ENCODE measurements at regions not wholly inside any gene's neighbourhood (a gene's known extent, or its start where the extent isn't known, plus 50 kb on each side); places are given as distances from the start of the nearest gene placed in this dataset.

GRCh38 chr10:63749915-63750314 is 228.7 kb downstream of the REEP3 start:
- no peak for DNase-seq

GRCh38 chr10:63751836-63752235 is 230.6 kb downstream of the REEP3 start:
- DNase-seq = no peak

- no peak for DNase-seq
Observed at GRCh38 chr10:63752318-63752717, 231.1 kb downstream of the REEP3 start.

GRCh38 chr10:63753808-63754207 is 232.6 kb downstream of the REEP3 start:
- no peak for DNase-seq

- DNase-seq = no peak
Observed at GRCh38 chr10:63755441-63755840, 234.2 kb downstream of the REEP3 start.

- DNase-seq = no peak
Observed at GRCh38 chr10:63757067-63757466, 235.9 kb downstream of the REEP3 start.

GRCh38 chr10:63758080-63758479 is 236.9 kb downstream of the REEP3 start:
- no peak for DNase-seq

- no peak for DNase-seq
Observed at GRCh38 chr10:63759335-63759734, 238.1 kb downstream of the REEP3 start.

GRCh38 chr10:63760034-63760707 is 239.0 kb downstream of the REEP3 start:
- DNase-seq = no peak

- no peak for DNase-seq
Observed at GRCh38 chr10:63760708-63761047, 239.5 kb downstream of the REEP3 start.

- DNase-seq = no peak
Observed at GRCh38 chr10:63761243-63761642, 240.0 kb downstream of the REEP3 start.

- DNase-seq = no peak
Observed at GRCh38 chr10:63763744-63764143, 242.5 kb downstream of the REEP3 start.

GRCh38 chr10:63765126-63765525 is 243.9 kb downstream of the REEP3 start:
- DNase-seq = no peak

- no peak for DNase-seq
Observed at GRCh38 chr10:63766745-63767137, 245.5 kb downstream of the REEP3 start.

GRCh38 chr10:63767138-63767801 is 246.1 kb downstream of the REEP3 start:
- DNase-seq = peak; percentile 11

- no peak for DNase-seq
Observed at GRCh38 chr10:63769367-63769766, 248.2 kb downstream of the REEP3 start.

- no peak for DNase-seq
Observed at GRCh38 chr10:63770523-63770922, 249.3 kb downstream of the REEP3 start.

- no peak for DNase-seq
Observed at GRCh38 chr10:63772491-63772890, 251.3 kb downstream of the REEP3 start.

GRCh38 chr10:63773106-63773505 is 251.9 kb downstream of the REEP3 start:
- no peak for DNase-seq

GRCh38 chr10:63773962-63774361 is 252.8 kb downstream of the REEP3 start:
- no peak for DNase-seq

GRCh38 chr10:63780101-63780500 is 258.9 kb downstream of the REEP3 start:
- no peak for DNase-seq

GRCh38 chr10:63781226-63781625 is 260.0 kb downstream of the REEP3 start:
- DNase-seq = no peak

- DNase-seq = no peak
Observed at GRCh38 chr10:63783882-63784281, 262.7 kb downstream of the REEP3 start.

- no peak for DNase-seq
Observed at GRCh38 chr10:63788152-63788821, 267.1 kb downstream of the REEP3 start.
